ENCODE measurements at regions not wholly inside any gene's neighbourhood (a gene's known extent, or its start where the extent isn't known, plus 50 kb on each side); places are given as distances from the start of the nearest gene placed in this dataset.

DNA sequence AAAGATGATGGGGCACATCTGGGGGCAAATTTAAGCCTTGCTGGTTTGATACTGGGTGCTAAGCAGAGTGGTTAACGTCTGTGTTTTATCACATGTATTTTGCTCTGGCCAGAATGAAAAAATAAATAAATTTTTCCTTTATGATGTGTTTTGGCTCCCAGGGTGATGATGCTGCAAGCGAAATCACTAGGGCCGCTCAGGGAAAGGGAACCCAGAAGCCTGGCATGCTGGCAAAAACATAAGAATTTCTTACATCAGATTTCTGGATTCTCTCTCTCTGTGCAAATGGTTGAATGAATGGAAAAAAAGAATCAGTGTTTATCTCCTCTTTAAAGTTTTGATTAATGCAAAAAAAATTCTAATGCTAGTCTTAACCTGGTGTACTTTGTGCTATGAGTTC, 1975.2 kb upstream of the C9orf72 start:
- Mint-ChIP-seq H3K9me3 (ENCODE audit: unreplicated experiment) (no peaks in the 10 kb centered on the region), H3K27me3 (ENCODE audit: unreplicated experiment) (no peaks in the 10 kb centered on the region), H3K36me3 (ENCODE audit: unreplicated experiment) (no peaks in the 10 kb centered on the region), H3K27ac (ENCODE audit: unreplicated experiment) (no peak overlapping the region), H3K4me1 (ENCODE audit: low read depth, unreplicated experiment) (peaks cover 9% of the 10 kb centered on the region), H3K4me3 (ENCODE audit: unreplicated experiment) (no peak overlapping the region)
- TF ChIP-seq, protein P1, sequence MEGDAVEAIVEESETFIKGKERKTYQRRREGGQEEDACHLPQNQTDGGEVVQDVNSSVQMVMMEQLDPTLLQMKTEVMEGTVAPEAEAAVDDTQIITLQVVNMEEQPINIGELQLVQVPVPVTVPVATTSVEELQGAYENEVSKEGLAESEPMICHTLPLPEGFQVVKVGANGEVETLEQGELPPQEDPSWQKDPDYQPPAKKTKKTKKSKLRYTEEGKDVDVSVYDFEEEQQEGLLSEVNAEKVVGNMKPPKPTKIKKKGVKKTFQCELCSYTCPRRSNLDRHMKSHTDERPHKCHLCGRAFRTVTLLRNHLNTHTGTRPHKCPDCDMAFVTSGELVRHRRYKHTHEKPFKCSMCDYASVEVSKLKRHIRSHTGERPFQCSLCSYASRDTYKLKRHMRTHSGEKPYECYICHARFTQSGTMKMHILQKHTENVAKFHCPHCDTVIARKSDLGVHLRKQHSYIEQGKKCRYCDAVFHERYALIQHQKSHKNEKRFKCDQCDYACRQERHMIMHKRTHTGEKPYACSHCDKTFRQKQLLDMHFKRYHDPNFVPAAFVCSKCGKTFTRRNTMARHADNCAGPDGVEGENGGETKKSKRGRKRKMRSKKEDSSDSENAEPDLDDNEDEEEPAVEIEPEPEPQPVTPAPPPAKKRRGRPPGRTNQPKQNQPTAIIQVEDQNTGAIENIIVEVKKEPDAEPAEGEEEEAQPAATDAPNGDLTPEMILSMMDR (IDR thresholded peaks at IDR 0.05; ENCODE audit: partially characterized antibody, unreplicated experiment), result no peak
- DNase-seq, result no peak

DNA sequence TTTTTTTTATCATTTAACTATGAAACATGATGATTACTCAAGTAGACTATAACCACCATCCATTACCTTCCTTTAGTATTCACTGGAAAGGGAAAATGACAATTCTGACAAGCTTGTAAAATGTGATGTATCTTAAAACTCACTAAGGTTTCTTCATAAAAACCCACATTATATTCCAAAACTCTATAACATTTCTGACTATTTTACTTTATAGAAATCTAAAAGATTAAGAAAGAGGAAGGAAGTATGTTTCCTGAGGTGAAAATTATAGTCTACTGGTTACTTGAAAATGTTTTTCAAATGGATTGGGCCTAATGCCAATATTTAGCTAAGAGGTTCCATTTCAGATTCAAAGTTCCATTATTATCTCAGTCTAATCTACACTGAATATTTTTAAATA, 1982.2 kb upstream of the C9orf72 start:
- Mint-ChIP-seq H3K4me3 (ENCODE audit: unreplicated experiment) (no peak overlapping the region), H3K27me3 (ENCODE audit: unreplicated experiment) (no peaks in the 10 kb centered on the region), H3K36me3 (ENCODE audit: unreplicated experiment) (no peaks in the 10 kb centered on the region), H3K27ac (ENCODE audit: unreplicated experiment) (no peak overlapping the region), H3K9me3 (ENCODE audit: unreplicated experiment) (no peaks in the 10 kb centered on the region), H3K4me1 (ENCODE audit: low read depth, unreplicated experiment) (peaks cover 2% of the 10 kb centered on the region)
- DNase-seq, result no peak
- TF ChIP-seq, protein P1 (IDR thresholded peaks at IDR 0.05; ENCODE audit: partially characterized antibody, unreplicated experiment), result no peak

DNA sequence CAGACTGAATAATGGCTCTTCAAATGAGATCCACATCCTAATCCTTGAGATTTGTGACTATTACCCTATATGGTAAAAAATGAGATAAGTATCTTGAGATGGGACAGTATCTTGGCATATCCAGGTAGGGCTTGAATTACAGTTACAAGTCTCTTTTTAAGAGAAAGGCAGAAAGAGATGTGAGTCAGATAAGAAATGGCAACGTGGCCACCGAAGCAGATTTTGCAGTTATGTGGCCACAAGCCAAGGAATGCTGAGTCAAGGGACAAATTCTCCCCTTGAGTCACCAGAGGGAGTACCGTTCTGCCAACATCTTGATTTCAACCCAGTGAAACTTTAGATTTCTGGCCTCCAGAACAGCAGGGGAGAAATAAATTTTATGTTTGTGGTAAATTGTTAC, 1983.0 kb upstream of the C9orf72 start:
- TF ChIP-seq, protein P1 (IDR thresholded peaks at IDR 0.05; ENCODE audit: partially characterized antibody, unreplicated experiment), result no peak
- Mint-ChIP-seq H3K9me3 (ENCODE audit: unreplicated experiment) (no peaks in the 10 kb centered on the region), H3K27ac (ENCODE audit: unreplicated experiment) (no peak overlapping the region), H3K36me3 (ENCODE audit: unreplicated experiment) (no peaks in the 10 kb centered on the region), H3K4me3 (ENCODE audit: unreplicated experiment) (no peak overlapping the region), H3K4me1 (ENCODE audit: low read depth, unreplicated experiment) (no peaks in the 10 kb centered on the region), H3K27me3 (ENCODE audit: unreplicated experiment) (no peaks in the 10 kb centered on the region)
- DNase-seq, result no peak

DNA sequence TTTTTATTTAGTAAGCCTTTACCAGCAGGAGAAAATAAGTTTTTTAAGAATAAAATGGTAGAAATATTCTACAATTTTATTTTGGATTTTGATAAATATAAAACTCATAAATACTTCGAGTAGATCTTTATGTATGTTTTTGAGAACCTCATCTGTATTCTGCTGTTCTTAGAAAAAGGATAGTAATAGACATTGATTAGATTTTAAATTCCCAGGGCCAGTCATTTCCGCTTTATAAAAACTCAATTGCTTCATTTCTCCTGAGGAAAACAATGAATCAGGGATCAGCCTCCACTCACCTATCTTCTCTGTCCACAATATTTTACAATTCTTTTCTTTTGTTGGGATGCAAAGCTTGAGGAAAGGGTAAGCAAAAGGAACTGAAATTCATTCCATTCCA, 1983.5 kb upstream of the C9orf72 start:
- Mint-ChIP-seq H3K27ac (ENCODE audit: unreplicated experiment) (no peak overlapping the region), H3K36me3 (ENCODE audit: unreplicated experiment) (no peaks in the 10 kb centered on the region), H3K4me1 (ENCODE audit: low read depth, unreplicated experiment) (no peaks in the 10 kb centered on the region), H3K9me3 (ENCODE audit: unreplicated experiment) (no peaks in the 10 kb centered on the region), H3K4me3 (ENCODE audit: unreplicated experiment) (no peak overlapping the region), H3K27me3 (ENCODE audit: unreplicated experiment) (no peaks in the 10 kb centered on the region)
- TF ChIP-seq, protein P1 (IDR thresholded peaks at IDR 0.05; ENCODE audit: partially characterized antibody, unreplicated experiment), result no peak
- no peak for DNase-seq

DNA sequence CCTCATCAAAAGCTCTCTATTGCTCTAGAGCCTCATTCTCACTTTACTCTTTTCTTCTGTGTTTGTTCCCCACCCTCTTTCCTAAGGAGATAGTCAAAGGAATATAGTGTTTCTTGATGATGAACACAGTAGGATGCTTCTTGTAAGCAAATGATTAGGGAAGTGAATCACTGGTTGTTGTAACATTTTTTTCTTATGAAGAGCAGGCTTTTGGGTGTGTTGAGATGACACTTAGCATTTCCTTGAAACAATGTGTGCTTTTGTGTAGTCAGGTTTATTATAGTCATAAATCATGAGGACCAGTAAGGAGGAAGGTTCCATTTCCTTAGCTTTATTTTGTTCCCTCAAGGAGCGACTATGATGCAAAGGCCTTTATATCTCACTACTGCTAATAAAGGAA, 1991.3 kb upstream of the C9orf72 start:
- no peaks in the 10 kb centered on the region for H3K27me3 Mint-ChIP-seq (ENCODE audit: unreplicated experiment)
- no peaks in the 10 kb centered on the region for H3K9me3 Mint-ChIP-seq (ENCODE audit: unreplicated experiment)
- TF ChIP-seq, protein P1 (IDR thresholded peaks at IDR 0.05; ENCODE audit: partially characterized antibody, unreplicated experiment), result no peak
- no peaks in the 10 kb centered on the region for H3K4me1 Mint-ChIP-seq (ENCODE audit: low read depth, unreplicated experiment)
- DNase-seq, result no peak
- H3K36me3 Mint-ChIP-seq (ENCODE audit: unreplicated experiment), result no peaks in the 10 kb centered on the region
- no peak overlapping the region for H3K27ac Mint-ChIP-seq (ENCODE audit: unreplicated experiment)
- no peak overlapping the region for H3K4me3 Mint-ChIP-seq (ENCODE audit: unreplicated experiment)
